ENCODE measurements at regions not wholly inside any gene's neighbourhood (a gene's known extent, or its start where the extent isn't known, plus 50 kb on each side); places are given as distances from the start of the nearest gene placed in this dataset.

- Histone ChIP-seq H3K4me1 (peaks cover 5% of the 10 kb centered on the region), H3F3A (ENCODE audit: low read depth) (no peaks in the 10 kb centered on the region), H4K20me1 (ENCODE audit: low read depth) (no peaks in the 10 kb centered on the region), H2AFZ (replicated peaks) (no peak overlapping the region), H3K4me2 (no peak overlapping the region), H3K9me3 (ENCODE audit: low read depth) (no peaks in the 10 kb centered on the region), H3K9ac (no peak overlapping the region), H3K27ac (no peak overlapping the region), H3K36me3 (no peaks in the 10 kb centered on the region), H3K27me3 (no peaks in the 10 kb centered on the region), H3K4me3 (no peak overlapping the region), H3K79me2 (ENCODE audit: low read depth) (no peaks in the 10 kb centered on the region)
- no peak overlapping the region for H3K4me3 Mint-ChIP-seq
- peaks cover 45% of the 10 kb centered on the region for H3K4me1 Mint-ChIP-seq
- TF ChIP-seq EZH2 (IDR thresholded peaks at IDR 0.05) (no peak), EZH2phosphoT487 (IDR thresholded peaks at IDR 0.05) (no peak), CTCF (IDR thresholded peaks at IDR 0.05) (no peak)
- H3K27me3 Mint-ChIP-seq (ENCODE audit: insufficient read depth, low read depth), result peaks cover 15% of the 10 kb centered on the region
- no peak overlapping the region for H3K27ac Mint-ChIP-seq
- H3K36me3 Mint-ChIP-seq, result no peaks in the 10 kb centered on the region
- H3K9me3 Mint-ChIP-seq, result peaks cover 4% of the 10 kb centered on the region
- no peak for DNase-seq (ENCODE audit: low spot score)
Measured at GRCh38 chr20:61123286-61123685, 128.8 kb upstream of the CDH4 start.

GRCh38 chr20:61123751-61124368 is 128.2 kb upstream of the CDH4 start:
- Histone ChIP-seq H3K4me1 (peaks cover 5% of the 10 kb centered on the region), H4K20me1 (ENCODE audit: low read depth) (no peaks in the 10 kb centered on the region), H3K79me2 (ENCODE audit: low read depth) (no peaks in the 10 kb centered on the region), H3K9me3 (ENCODE audit: low read depth) (no peaks in the 10 kb centered on the region), H3K27ac (no peak overlapping the region), H3F3A (ENCODE audit: low read depth) (no peaks in the 10 kb centered on the region), H3K9ac (no peak overlapping the region), H3K27me3 (no peaks in the 10 kb centered on the region), H2AFZ (replicated peaks) (no peak overlapping the region), H3K36me3 (no peaks in the 10 kb centered on the region), H3K4me3 (no peak overlapping the region), H3K4me2 (no peak overlapping the region)
- no peak for DNase-seq (ENCODE audit: low spot score)
- Mint-ChIP-seq H3K9me3 (peaks cover 4% of the 10 kb centered on the region), H3K4me1 (peaks cover 49% of the 10 kb centered on the region), H3K4me3 (no peak overlapping the region), H3K36me3 (no peaks in the 10 kb centered on the region), H3K27ac (no peak overlapping the region), H3K27me3 (ENCODE audit: insufficient read depth, low read depth) (peaks cover 15% of the 10 kb centered on the region)
- TF ChIP-seq EZH2phosphoT487 (IDR thresholded peaks at IDR 0.05) (no peak), CTCF (IDR thresholded peaks at IDR 0.05) (no peak), EZH2 (IDR thresholded peaks at IDR 0.05) (no peak)

GRCh38 chr20:61125076-61125475 is 127.0 kb upstream of the CDH4 start:
- H3K36me3 Mint-ChIP-seq, result no peaks in the 10 kb centered on the region
- H3K4me3 ChIP-seq, result no peak overlapping the region
- no peaks in the 10 kb centered on the region for H3K36me3 ChIP-seq
- no peak overlapping the region for H3K4me3 Mint-ChIP-seq
- H3K27me3 ChIP-seq, result no peaks in the 10 kb centered on the region
- H3K27ac Mint-ChIP-seq, result peak overlapping the region; percentile 44
- H3K79me2 ChIP-seq (ENCODE audit: low read depth), result no peaks in the 10 kb centered on the region
- H2AFZ ChIP-seq (replicated peaks), result no peak overlapping the region
- no peak overlapping the region for H3K4me2 ChIP-seq
- H3K9me3 Mint-ChIP-seq, result peaks cover 4% of the 10 kb centered on the region
- H3K9me3 ChIP-seq (ENCODE audit: low read depth), result no peaks in the 10 kb centered on the region
- no peak overlapping the region for H3K9ac ChIP-seq
- no peaks in the 10 kb centered on the region for H3F3A ChIP-seq (ENCODE audit: low read depth)
- no peaks in the 10 kb centered on the region for H4K20me1 ChIP-seq (ENCODE audit: low read depth)
- peaks cover 18% of the 10 kb centered on the region for H3K27me3 Mint-ChIP-seq (ENCODE audit: insufficient read depth, low read depth)
- DNase-seq (ENCODE audit: low spot score), result no peak
- H3K27ac ChIP-seq, result no peak overlapping the region
- H3K4me1 ChIP-seq, result peaks cover 4% of the 10 kb centered on the region
- H3K4me1 Mint-ChIP-seq, result peaks cover 52% of the 10 kb centered on the region
- no peak for TF ChIP-seq EZH2 (IDR thresholded peaks at IDR 0.05)
- TF ChIP-seq EZH2phosphoT487 (IDR thresholded peaks at IDR 0.05), result no peak
- no peak for TF ChIP-seq CTCF (IDR thresholded peaks at IDR 0.05)
